ENCODE measurements at regions not wholly inside any gene's neighbourhood (a gene's known extent, or its start where the extent isn't known, plus 50 kb on each side); places are given as distances from the start of the nearest gene placed in this dataset.

- H3K9me3 Mint-ChIP-seq (ENCODE audit: unreplicated experiment): no peaks in the 10 kb centered on the region
- no peak for TF ChIP-seq CTCF (IDR thresholded peaks at IDR 0.05; ENCODE audit: unreplicated experiment)
- no peaks in the 10 kb centered on the region for H3K36me3 Mint-ChIP-seq (ENCODE audit: insufficient read depth, unreplicated experiment)
- BruUV-seq (replicated peaks): no TSS peak
- intact Hi-C loops (cut with micrococcal nuclease): no loop called here
- CTCF ChIA-PET: no interaction called here
- POLR2A ChIA-PET: no interaction called here
- no peaks in the 10 kb centered on the region for H3K27me3 Mint-ChIP-seq (ENCODE audit: insufficient read depth, unreplicated experiment)
- DNase-seq (ENCODE audit: unreplicated experiment): no peak
- H3K27ac Mint-ChIP-seq (ENCODE audit: low read depth, unreplicated experiment): no peak overlapping the region
- H3K4me1 Mint-ChIP-seq (ENCODE audit: insufficient read depth, unreplicated experiment): peaks cover 6% of the 10 kb centered on the region
- no peak overlapping the region for H3K4me3 Mint-ChIP-seq (ENCODE audit: unreplicated experiment)
Observed at GRCh38 chr9:108702681-108703080, 153.1 kb downstream of the ACTL7B start.

GRCh38 chr9:108698801-108699200 lies 157.0 kb downstream of the ACTL7B start:
- no peak for DNase-seq (ENCODE audit: unreplicated experiment)
- Mint-ChIP-seq H3K36me3 (ENCODE audit: insufficient read depth, unreplicated experiment) (no peaks in the 10 kb centered on the region), H3K27me3 (ENCODE audit: insufficient read depth, unreplicated experiment) (no peaks in the 10 kb centered on the region), H3K27ac (ENCODE audit: low read depth, unreplicated experiment) (no peak overlapping the region), H3K9me3 (ENCODE audit: unreplicated experiment) (peaks cover 19% of the 10 kb centered on the region), H3K4me3 (ENCODE audit: unreplicated experiment) (no peak overlapping the region), H3K4me1 (ENCODE audit: insufficient read depth, unreplicated experiment) (no peaks in the 10 kb centered on the region)
- CTCF ChIA-PET: no interaction called here
- TF ChIP-seq CTCF (IDR thresholded peaks at IDR 0.05; ENCODE audit: unreplicated experiment): no peak
- intact Hi-C loops (cut with micrococcal nuclease): no loop called here
- POLR2A ChIA-PET: no interaction called here
- no TSS peak for BruUV-seq (replicated peaks)

GRCh38 chr9:108698231-108698630 lies 157.6 kb downstream of the ACTL7B start:
- H3K9me3 Mint-ChIP-seq (ENCODE audit: unreplicated experiment): peaks cover 19% of the 10 kb centered on the region
- no TSS peak for BruUV-seq (replicated peaks)
- no peaks in the 10 kb centered on the region for H3K36me3 Mint-ChIP-seq (ENCODE audit: insufficient read depth, unreplicated experiment)
- H3K27me3 Mint-ChIP-seq (ENCODE audit: insufficient read depth, unreplicated experiment): no peaks in the 10 kb centered on the region
- H3K4me3 Mint-ChIP-seq (ENCODE audit: unreplicated experiment): no peak overlapping the region
- intact Hi-C loops (cut with micrococcal nuclease): no loop called here
- CTCF ChIA-PET: no interaction called here
- no peak for DNase-seq (ENCODE audit: unreplicated experiment)
- no peaks in the 10 kb centered on the region for H3K4me1 Mint-ChIP-seq (ENCODE audit: insufficient read depth, unreplicated experiment)
- no peak for TF ChIP-seq CTCF (IDR thresholded peaks at IDR 0.05; ENCODE audit: unreplicated experiment)
- H3K27ac Mint-ChIP-seq (ENCODE audit: low read depth, unreplicated experiment): no peak overlapping the region
- POLR2A ChIA-PET: interaction anchor here (0.6 kb wide), 1 partner anchor 30 kb away, joined by 3 read pairs; no protein-coding TSS in a partner anchor

- H3K4me3 Mint-ChIP-seq (ENCODE audit: unreplicated experiment): no peak overlapping the region
Observed at GRCh38 chr9:108696156-108696555, 159.6 kb downstream of the ACTL7B start.

More at GRCh38 chr9:108696156-108696555, 159.6 kb downstream of the ACTL7B start:
- TF ChIP-seq CTCF (IDR thresholded peaks at IDR 0.05; ENCODE audit: unreplicated experiment): no peak
- no TSS peak for BruUV-seq (replicated peaks)
- CTCF ChIA-PET: no interaction called here
- POLR2A ChIA-PET: no interaction called here
- Mint-ChIP-seq H3K27ac (ENCODE audit: low read depth, unreplicated experiment) (no peak overlapping the region), H3K9me3 (ENCODE audit: unreplicated experiment) (peaks cover 19% of the 10 kb centered on the region), H3K27me3 (ENCODE audit: insufficient read depth, unreplicated experiment) (no peaks in the 10 kb centered on the region), H3K36me3 (ENCODE audit: insufficient read depth, unreplicated experiment) (no peaks in the 10 kb centered on the region), H3K4me1 (ENCODE audit: insufficient read depth, unreplicated experiment) (peaks cover 7% of the 10 kb centered on the region)
- intact Hi-C loops (cut with micrococcal nuclease): no loop called here
- DNase-seq (ENCODE audit: unreplicated experiment): no peak
